ENCODE measurements at regions not wholly inside any gene's neighbourhood (a gene's known extent, or its start where the extent isn't known, plus 50 kb on each side); places are given as distances from the start of the nearest gene placed in this dataset.

- no peak for DNase-seq
Measured at GRCh38 chr11:110774138-110775014, 62.1 kb upstream of the ARHGAP20 start.

DNA sequence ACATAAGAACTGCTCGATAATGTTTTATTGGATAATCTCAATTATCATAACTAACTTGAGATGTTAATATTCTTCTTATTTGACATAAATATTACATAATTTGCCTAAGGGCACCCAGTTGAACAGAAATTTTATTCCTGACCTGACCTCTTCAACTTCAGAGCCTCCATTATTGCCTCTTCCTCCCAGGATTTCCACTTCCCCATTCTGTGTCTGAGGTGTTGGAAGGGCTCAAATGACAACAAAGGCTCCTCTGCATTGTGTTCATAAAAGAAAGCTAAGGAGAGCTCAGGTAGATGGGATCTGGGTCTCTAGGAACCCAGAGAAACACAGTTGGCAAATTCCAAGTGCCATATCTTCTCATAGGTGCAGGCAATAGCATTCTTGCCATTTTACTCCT is 61.2 kb upstream of the ARHGAP20 start:
- no peak for DNase-seq

GRCh38 chr11:110772863-110773262 is 60.6 kb upstream of the ARHGAP20 start:
- DNase-seq: no peak

- no peak for DNase-seq
Measured at GRCh38 chr11:110766316-110766715, 54.1 kb upstream of the ARHGAP20 start.

DNA sequence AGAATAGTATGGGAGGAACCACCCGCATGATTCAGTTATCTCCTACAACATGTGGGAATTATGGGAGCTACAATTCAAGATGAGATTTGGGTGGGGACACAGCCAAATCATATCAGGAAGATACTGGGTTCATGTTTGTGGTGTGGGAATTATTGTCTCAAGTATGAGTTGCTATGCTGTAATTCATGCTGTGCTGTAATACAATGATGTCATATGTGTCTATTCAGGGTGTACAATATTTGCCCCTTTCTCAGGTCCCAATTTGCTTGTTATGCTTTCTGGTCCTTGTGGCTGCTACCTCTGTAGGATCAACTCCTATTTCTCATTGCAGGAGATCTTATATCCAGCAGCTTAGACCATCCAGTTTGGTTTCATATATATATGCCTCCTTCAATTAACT is 52.2 kb upstream of the ARHGAP20 start:
- DNase-seq: no peak

GRCh38 chr11:110763249-110764011 is 51.2 kb upstream of the ARHGAP20 start:
- peak; percentile 47 for DNase-seq

GRCh38 chr11:110762590-110762989 is 50.4 kb upstream of the ARHGAP20 start:
- no peak for DNase-seq

All from DMS153 (cell line).